ENCODE measurements at regions not wholly inside any gene's neighbourhood (a gene's known extent, or its start where the extent isn't known, plus 50 kb on each side); places are given as distances from the start of the nearest gene placed in this dataset.

DNA sequence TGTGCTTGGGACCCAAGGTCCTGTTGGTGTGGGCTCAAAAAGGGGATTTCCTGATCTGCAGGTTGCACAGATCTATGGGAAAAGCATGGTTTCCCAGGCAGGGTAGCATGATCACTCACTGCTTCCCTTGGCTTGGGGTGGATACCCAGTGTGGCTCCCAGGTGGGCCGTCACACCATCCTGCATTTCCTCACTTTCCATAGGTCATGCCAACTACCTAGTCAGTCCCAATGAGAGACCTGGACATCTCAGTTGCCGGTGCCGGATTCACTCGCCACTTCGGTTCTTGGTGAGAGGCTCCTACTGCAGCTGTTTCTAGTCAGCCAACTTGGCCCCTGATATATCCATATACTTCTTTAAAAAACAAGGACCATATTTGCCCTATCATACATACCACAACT, 503.0 kb downstream of the PCDH17 start:
- no peak for DNase-seq (ENCODE audit: low spot score)
- no peak for TF ChIP-seq CTCF (IDR thresholded peaks at IDR 0.05; ENCODE audit: extremely low read depth, missing control alignments)

DNA sequence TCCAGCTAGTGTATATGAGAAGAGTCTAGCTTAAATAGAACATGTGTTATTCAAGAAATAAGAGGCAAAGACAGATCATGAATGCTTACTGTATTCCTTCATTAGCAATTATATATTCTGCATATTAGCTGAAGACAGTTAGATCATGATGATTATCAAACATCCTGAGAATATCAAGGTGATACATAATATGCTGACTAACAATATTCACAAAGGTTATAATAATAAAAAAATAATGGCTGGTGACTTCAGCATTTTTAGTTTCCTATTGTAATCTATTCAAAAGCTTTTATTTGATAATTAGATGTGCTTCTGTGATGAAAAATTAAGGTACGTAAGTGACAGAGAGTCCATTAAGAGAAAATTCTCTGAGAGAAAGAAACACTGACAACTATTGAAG, 511.4 kb downstream of the PCDH17 start:
- no peak for TF ChIP-seq CTCF (IDR thresholded peaks at IDR 0.05; ENCODE audit: extremely low read depth, missing control alignments)
- DNase-seq (ENCODE audit: low spot score): no peak

- no peak for TF ChIP-seq CTCF (IDR thresholded peaks at IDR 0.05; ENCODE audit: extremely low read depth, missing control alignments)
- no peak for DNase-seq (ENCODE audit: low spot score)
Observed at GRCh38 chr13:58144616-58145015, 513.1 kb downstream of the PCDH17 start.

DNA sequence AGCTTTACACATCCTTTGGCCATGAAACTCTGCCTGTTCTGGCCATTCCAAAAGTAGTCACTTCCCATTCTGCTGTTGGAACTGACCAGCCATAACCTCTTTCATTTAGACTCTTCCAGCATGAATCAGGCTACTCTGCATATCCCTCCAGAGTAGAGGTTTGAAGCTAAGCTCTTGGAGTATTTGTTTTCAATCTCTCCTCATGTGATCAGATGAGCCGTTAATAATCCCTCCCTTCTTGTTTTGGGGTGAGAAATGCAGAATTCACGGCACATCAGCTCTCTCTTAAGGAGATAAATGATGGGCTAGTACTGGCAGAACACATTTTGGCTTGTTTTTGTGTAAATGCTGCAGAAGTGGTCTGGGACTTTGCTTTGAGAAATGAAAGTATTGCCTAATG, 519.9 kb downstream of the PCDH17 start:
- no peak for TF ChIP-seq CTCF (IDR thresholded peaks at IDR 0.05; ENCODE audit: extremely low read depth, missing control alignments)
- no peak for DNase-seq (ENCODE audit: low spot score)

GRCh38 chr13:58160980-58161379, 529.4 kb downstream of the PCDH17 start:
- TF ChIP-seq CTCF (IDR thresholded peaks at IDR 0.05; ENCODE audit: extremely low read depth, missing control alignments): no peak
- DNase-seq (ENCODE audit: low spot score): no peak

- TF ChIP-seq CTCF (IDR thresholded peaks at IDR 0.05; ENCODE audit: extremely low read depth, missing control alignments): no peak
- no peak for DNase-seq (ENCODE audit: low spot score)
Observed at GRCh38 chr13:58165617-58166016, 534.1 kb downstream of the PCDH17 start.

- DNase-seq (ENCODE audit: low spot score): no peak
- TF ChIP-seq CTCF (IDR thresholded peaks at IDR 0.05; ENCODE audit: extremely low read depth, missing control alignments): no peak
Observed at GRCh38 chr13:58181111-58181510, 549.6 kb downstream of the PCDH17 start.
